CD4-positive, alpha-beta T cell treated with Interleukin-15 for 4 hours (primary cell): ENCODE measurements at regions not wholly inside any gene's neighbourhood (a gene's known extent, or its start where the extent isn't known, plus 50 kb on each side); places are given as distances from the start of the nearest gene placed in this dataset.

Experiments
- DNase-seq: peaks from one replicate; pipeline ENCODE4 v3.0.0-alpha.2; 2020; ENCODE audit warnings: low spot score

GRCh38 chr19:30634131-30634830, 262.1 kb downstream of the ZNF536 start:
- DNase-seq: no peak

DNA sequence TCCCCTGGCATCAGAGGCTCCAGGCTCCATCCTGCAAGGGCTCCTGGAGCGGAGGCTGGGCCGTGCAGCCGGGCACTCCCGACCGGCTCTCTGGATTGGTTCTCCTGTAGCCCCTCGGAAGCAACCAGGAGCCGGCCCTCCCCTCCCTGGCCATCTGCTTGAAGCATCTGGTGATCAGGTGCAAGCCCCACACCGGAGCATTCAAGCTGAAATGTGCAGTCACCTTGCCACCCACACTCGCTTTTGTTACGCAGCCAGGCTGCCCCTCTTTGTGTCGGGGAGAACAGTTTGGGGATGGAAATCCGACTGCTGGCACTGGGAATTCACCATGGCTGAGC, 258.8 kb downstream of the ZNF536 start:
- no peak for DNase-seq

GRCh38 chr19:30630289-30631032, 258.3 kb downstream of the ZNF536 start:
- DNase-seq: no peak

GRCh38 chr19:30629086-30629485, 256.9 kb downstream of the ZNF536 start:
- no peak for DNase-seq

DNA sequence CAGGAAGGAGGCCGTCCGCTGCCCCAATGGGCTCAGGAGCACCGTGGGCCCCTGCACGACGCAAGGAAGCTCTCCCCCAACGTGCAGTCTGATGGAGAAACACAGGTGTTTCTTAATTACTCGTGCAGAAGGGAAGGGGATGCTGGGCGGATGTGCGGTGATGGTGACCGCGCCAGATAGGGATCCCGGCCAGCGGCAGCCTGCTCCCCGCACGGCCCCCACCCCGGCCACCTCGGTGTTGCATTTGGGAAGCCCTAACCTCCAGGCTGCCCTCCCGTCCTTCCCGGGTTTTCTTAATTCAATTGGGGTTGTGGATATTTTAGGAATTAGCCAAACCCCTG, 254.4 kb downstream of the ZNF536 start:
- DNase-seq: no peak

- DNase-seq: no peak
Observed at GRCh38 chr19:30625947-30626625, 253.9 kb downstream of the ZNF536 start.

GRCh38 chr19:30622276-30622675, 250.1 kb downstream of the ZNF536 start:
- no peak for DNase-seq

DNA sequence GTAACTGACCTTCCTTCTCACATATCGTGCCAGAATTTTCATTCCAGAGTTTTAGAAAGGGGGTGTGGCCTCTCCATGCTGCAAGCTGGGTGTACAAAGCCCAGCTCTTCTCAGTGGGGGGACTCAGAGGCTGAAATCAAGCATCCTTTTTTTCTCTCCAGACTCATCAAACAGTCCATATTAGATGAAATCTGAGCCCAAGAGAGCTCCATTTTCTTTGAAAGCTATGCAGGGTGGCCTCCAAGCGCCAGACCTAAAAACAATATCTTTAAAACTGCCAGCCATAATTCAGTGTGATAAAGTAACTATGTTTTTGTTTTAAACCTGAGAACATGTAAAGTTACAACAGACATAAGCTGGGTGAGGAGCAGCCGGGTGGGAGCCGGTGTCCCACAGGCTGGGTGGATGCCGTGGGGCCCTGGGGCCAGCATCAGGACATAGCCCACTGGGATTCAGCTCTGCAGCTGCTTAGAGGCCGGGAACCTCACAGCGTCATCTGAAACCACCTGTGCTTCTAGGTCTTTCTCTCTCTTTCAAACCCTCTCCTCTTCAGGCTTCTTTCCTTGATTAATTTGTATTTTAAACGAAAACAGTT, 249.2 kb downstream of the ZNF536 start:
- no peak for DNase-seq

GRCh38 chr19:30620354-30620753, 248.2 kb downstream of the ZNF536 start:
- no peak for DNase-seq

DNA sequence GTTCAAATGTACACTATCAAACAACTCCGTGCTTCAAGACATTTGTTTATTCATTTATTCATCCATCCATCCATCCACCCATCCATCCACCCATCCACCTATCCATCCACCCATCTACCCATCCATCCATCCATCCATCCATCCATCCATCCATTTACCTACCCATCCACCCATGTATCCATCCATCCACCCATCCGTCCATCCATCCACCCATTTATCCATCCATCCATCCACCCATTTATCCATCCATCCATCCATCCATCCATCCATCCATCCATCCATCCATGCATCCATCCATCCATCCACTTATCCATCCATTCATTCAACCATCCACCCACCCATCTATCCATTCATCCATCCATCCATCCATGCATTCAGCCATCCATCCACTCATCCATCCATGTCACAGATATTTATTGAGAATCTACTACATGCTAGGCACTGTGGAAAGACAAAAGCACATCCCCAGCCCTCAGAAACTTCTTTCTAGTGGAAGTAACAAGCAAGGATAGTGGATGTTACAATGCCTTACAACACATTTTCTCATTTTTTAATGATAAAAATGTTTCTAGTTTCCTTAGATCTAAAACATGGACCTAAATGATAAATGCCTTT, 237.6 kb downstream of the ZNF536 start:
- no peak for DNase-seq

DNA sequence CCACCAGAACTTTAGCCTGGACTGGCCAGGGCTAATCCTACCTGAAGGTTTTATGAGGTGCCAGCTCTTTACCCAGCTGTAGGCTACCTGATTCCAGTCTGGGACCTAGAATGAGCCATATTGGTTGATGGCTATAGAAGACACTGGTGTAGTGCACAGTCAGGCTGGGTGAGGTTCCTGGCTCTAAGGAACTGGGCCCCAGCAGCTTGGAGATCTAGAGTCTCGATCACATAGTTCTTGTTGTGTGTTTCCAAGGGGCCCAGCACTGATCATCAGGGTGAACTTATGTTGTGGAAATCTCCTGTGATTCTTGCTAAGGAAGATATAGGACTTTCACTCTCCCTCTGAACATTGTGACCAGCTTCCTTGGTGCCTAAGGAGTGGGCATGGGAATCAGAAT, 236.3 kb downstream of the ZNF536 start:
- no peak for DNase-seq
